HCT116 (cell line): ENCODE measurements at regions not wholly inside any gene's neighbourhood (a gene's known extent, or its start where the extent isn't known, plus 50 kb on each side); places are given as distances from the start of the nearest gene placed in this dataset.

Source experiments
- ATAC-seq: fragments of 200-7000 bp; cut with Tn5 transposase; 2 replicates; pipeline ENCODE4 v1.9.1; 2020; ENCODE audit warnings: mild to moderate bottlenecking, moderate library complexity
- BruUV-seq: library from RNA; stranded (reverse); fragments of 400-500 nt; replicated peaks from 2 replicates; lab custom pipeline; 2021; lab: Mats Ljungman, UMichigan
- CTCF ChIA-PET: fragments of 300-600 bp; sonication (Branson Sonifier 250); formaldehyde crosslinking; loops from one replicate; lab custom pipeline; 2021; ENCODE audit warnings: antibody characterized with exemption; lab: Charles Lee
- POLR2A ChIA-PET: fragments of 300-600, 350-600 bp; sonication (Branson Sonifier 250); formaldehyde crosslinking; loops from one replicate; lab custom pipeline; 2021; ENCODE audit warnings: antibody characterized with exemption; lab: Charles Lee
- RAD21 ChIA-PET, 2 experiments: fragments of 300-600 bp; sonication (Branson Sonifier 250); formaldehyde crosslinking; loops; one replicate each; lab custom pipeline; 2023; ENCODE audit warnings: low total read pairs in 2 of 2; ENCODE audit not compliant: uncharacterized antibody in 2 of 2, unreplicated experiment in 2 of 2, low non-redundant PET in 1 of 2; lab: Charles Lee
- DNase-seq: peaks from one replicate; pipeline ENCODE4 v3.0.0-alpha.2; 2010; ENCODE audit warnings: low read depth, low spot score
- H2AFZ ChIP-seq: fragments of 200-600 bp; shearing (Covaris generic), sonication (generic); 2 replicates; pipeline ENCODE4 v1.6.1; 2017; ENCODE audit warnings: low read depth, mixed run types, mixed read lengths, antibody characterized with exemption, low read length; ENCODE audit not compliant: poor library complexity, severe bottlenecking
- H3K27ac ChIP-seq: 2 replicates; pipeline ENCODE4 v1.5.1; 2012; ENCODE audit warnings: low read depth, low read length
- H3K27me3 ChIP-seq: fragments of 200-600 bp; sonication (generic); 2 replicates; pipeline ENCODE4 v1.6.1; 2016; ENCODE audit warnings: mixed run types, low read length, mixed read lengths; ENCODE audit not compliant: insufficient read depth
- H3K36me3 ChIP-seq, 2 experiments: fragments of 200-500 bp in 1 of 2; fragments of 200-600 bp in 1 of 2; sonication (Bioruptor generic) in 1 of 2; sonication (generic) in 1 of 2; 2 replicates each; pipeline versions ENCODE4 v1.5.1 to v1.6.1; 2014 to 2016; ENCODE audit warnings: low read length in 2 of 2, inconsistent platforms in 1 of 2, mixed read lengths in 1 of 2, mixed run types in 1 of 2; ENCODE audit not compliant: insufficient read depth in 2 of 2, control insufficient read depth in 1 of 2
- H3K4me1 ChIP-seq, 2 experiments: fragments of 200-600 bp in 1 of 2; sonication (generic) in 1 of 2; 2 replicates each; pipeline versions ENCODE4 v1.5.1 to v1.6.1; 2012 to 2017; ENCODE audit warnings: low read length in 2 of 2, inconsistent platforms in 1 of 2, mild to moderate bottlenecking in 1 of 2, mixed read lengths in 1 of 2, mixed run types in 1 of 2, moderate library complexity in 1 of 2; ENCODE audit not compliant: insufficient read depth in 2 of 2, control insufficient read depth in 1 of 2
- H3K4me2 ChIP-seq: fragments of 200-600 bp; sonication (generic); 2 replicates; pipeline ENCODE4 v1.6.1; 2017; ENCODE audit warnings: mixed run types, low read length, mixed read lengths
- H3K4me3 ChIP-seq, 2 experiments: fragments of 200-600 bp in 1 of 2; sonication (generic) in 1 of 2; replicated peaks in 1 of 2; 2 replicates each; pipeline ENCODE4 v1.5.1; 2011 to 2016; ENCODE audit warnings: low read length in 2 of 2, control low read depth in 1 of 2, low read depth in 1 of 2, mild to moderate bottlenecking in 1 of 2, mixed read lengths in 1 of 2, mixed run types in 1 of 2
- H3K79me2 ChIP-seq: fragments of 200-600 bp; sonication (generic); 2 replicates; pipeline ENCODE4 v1.6.1; 2017; ENCODE audit warnings: mild to moderate bottlenecking, mixed run types, low read length, moderate library complexity, mixed read lengths; ENCODE audit not compliant: insufficient read depth
- H3K9ac ChIP-seq: fragments of 200-600 bp; sonication (generic); 2 replicates; pipeline ENCODE4 v1.6.1; 2016; ENCODE audit warnings: low read length, mixed read lengths
- H3K9me2 ChIP-seq: fragments of 200-600 bp; sonication (generic), shearing (Covaris generic); 2 replicates; pipeline ENCODE4 v1.6.1; 2017; ENCODE audit warnings: mixed run types, mild to moderate bottlenecking, moderate library complexity; ENCODE audit not compliant: insufficient read depth
- H3K9me3 ChIP-seq, 2 experiments: fragments of 200-500 bp in 1 of 2; fragments of 200-600 bp in 1 of 2; sonication (Bioruptor generic) in 1 of 2; sonication (generic) in 1 of 2; 2 replicates each; pipeline ENCODE4 v1.6.1; 2014 to 2017; ENCODE audit warnings: low read length in 2 of 2, mixed read lengths in 2 of 2, inconsistent platforms in 1 of 2, low read depth in 1 of 2, mild to moderate bottlenecking in 1 of 2, mixed run types in 1 of 2, moderate library complexity in 1 of 2; ENCODE audit not compliant: control insufficient read depth in 1 of 2, insufficient read depth in 1 of 2
- H4K20me1 ChIP-seq: fragments of 200-600 bp; sonication (generic), shearing (Covaris generic); 2 replicates; pipeline ENCODE4 v1.6.1; 2017; ENCODE audit warnings: mixed run types, mild to moderate bottlenecking, moderate library complexity; ENCODE audit not compliant: insufficient read depth
- CEBPB ChIP-seq: IDR thresholded peaks from 2 replicates; pipeline ENCODE4 v1.6.1; 2012; ENCODE audit warnings: low read depth
- EGR1 ChIP-seq: IDR thresholded peaks from 2 replicates; pipeline ENCODE4 v1.6.1; 2012; ENCODE audit warnings: low read depth
- ELF1 ChIP-seq: IDR thresholded peaks from 2 replicates; pipeline ENCODE4 v1.6.1; 2012; ENCODE audit warnings: low read depth, borderline replicate concordance
- EZH2 ChIP-seq: fragments of 200-600 bp; sonication (generic); IDR thresholded peaks from 2 replicates; pipeline ENCODE4 v1.6.1; 2017; ENCODE audit warnings: antibody characterized with exemption, mixed run types
- POLR2A ChIP-seq: IDR thresholded peaks from 2 replicates; pipeline ENCODE4 v1.7.0; 2011; ENCODE audit warnings: borderline replicate concordance; ENCODE audit not compliant: insufficient read depth, insufficient read length; ENCODE audit errors: extremely low read depth
- POLR2AphosphoS5 ChIP-seq: IDR thresholded peaks from 2 replicates; pipeline ENCODE4 v1.6.1; 2011; ENCODE audit warnings: mild to moderate bottlenecking, low read depth, low read length, moderate library complexity
- RAD21 ChIP-seq: IDR thresholded peaks from 2 replicates; pipeline ENCODE4 v1.6.1; 2012; ENCODE audit warnings: low read depth, mild to moderate bottlenecking
- SIN3A ChIP-seq: IDR thresholded peaks from 2 replicates; pipeline ENCODE4 v1.6.1; 2012; ENCODE audit warnings: low read depth
- SP1 ChIP-seq: IDR thresholded peaks from 2 replicates; pipeline ENCODE4 v1.6.1; 2012; ENCODE audit warnings: low read depth
- SRF ChIP-seq: IDR thresholded peaks from 2 replicates; pipeline ENCODE4 v1.6.1; 2012; ENCODE audit warnings: low read depth
- TCF7L2 ChIP-seq: IDR thresholded peaks from 2 replicates; pipeline ENCODE4 v1.7.0; 2011; ENCODE audit warnings: borderline replicate concordance, inconsistent platforms; ENCODE audit not compliant: insufficient read depth, insufficient read length; ENCODE audit errors: extremely low read depth
- ZNF274 ChIP-seq: fragments of 200-500 bp; sonication (Bioruptor generic); IDR thresholded peaks from 2 replicates; pipeline ENCODE4 v1.6.1; 2014; ENCODE audit warnings: mild to moderate bottlenecking, low read depth, low read length, inconsistent platforms
- intact Hi-C: fragments of 100-400 bp; cut with micrococcal nuclease; formaldehyde crosslinking; loops from 2 replicates; pipeline ENCODE4 v1.10.0; 2022
- TF ChIP-seq, protein P1 (sequence below): IDR thresholded peaks from 2 replicates; pipeline ENCODE4 v1.6.1; 2012; ENCODE audit warnings: low read depth

DNA sequence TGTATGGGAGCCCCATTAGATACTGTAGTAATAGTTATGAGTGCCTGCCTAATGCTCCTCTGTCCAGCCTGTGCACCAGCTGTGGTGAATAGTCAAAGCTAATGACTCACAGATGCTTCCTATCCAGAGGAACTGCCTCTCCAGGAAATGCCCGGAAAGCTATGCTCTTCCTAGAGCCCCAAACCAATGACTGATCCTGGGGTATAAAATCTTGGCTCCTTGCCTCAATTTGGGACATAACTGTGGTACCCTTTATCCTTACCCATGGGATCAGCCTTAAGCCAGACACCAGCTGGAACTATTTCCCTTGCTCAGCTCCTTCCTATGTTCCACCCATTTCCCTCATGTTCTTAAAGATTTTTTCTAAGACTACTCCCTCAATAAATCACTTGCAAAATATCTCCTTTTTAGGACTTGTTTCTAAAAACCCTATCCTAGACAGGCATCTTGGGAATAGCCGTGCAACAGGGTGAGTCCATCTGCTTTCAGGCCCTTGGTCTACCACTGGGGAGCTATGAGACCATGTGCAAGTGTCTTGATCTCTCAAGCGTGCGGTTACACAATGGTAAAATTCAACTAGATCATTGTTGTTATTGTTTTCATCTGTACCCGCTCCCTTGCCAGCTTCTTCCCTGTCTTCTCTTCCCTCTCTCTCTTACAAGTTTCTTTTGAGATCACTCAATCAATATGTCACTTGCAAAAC, 283.7 kb downstream of the BTBD3 start:
- ChIA-PET RAD21 (no interaction called here), CTCF (no interaction called here), POLR2A (no interaction called here)
- H3K9ac ChIP-seq, result no peak overlapping the region
- H3K79me2 ChIP-seq, result no peaks in the 10 kb centered on the region
- H2AFZ ChIP-seq, result no peak overlapping the region
- no peak overlapping the region for H3K27ac ChIP-seq
- DNase-seq, result no peak
- no peaks in the 10 kb centered on the region for H4K20me1 ChIP-seq
- TF ChIP-seq POLR2AphosphoS5 (no peak), EGR1 (no peak), SP1 (no peak), CEBPB (no peak)
- TF ChIP-seq, protein P1, sequence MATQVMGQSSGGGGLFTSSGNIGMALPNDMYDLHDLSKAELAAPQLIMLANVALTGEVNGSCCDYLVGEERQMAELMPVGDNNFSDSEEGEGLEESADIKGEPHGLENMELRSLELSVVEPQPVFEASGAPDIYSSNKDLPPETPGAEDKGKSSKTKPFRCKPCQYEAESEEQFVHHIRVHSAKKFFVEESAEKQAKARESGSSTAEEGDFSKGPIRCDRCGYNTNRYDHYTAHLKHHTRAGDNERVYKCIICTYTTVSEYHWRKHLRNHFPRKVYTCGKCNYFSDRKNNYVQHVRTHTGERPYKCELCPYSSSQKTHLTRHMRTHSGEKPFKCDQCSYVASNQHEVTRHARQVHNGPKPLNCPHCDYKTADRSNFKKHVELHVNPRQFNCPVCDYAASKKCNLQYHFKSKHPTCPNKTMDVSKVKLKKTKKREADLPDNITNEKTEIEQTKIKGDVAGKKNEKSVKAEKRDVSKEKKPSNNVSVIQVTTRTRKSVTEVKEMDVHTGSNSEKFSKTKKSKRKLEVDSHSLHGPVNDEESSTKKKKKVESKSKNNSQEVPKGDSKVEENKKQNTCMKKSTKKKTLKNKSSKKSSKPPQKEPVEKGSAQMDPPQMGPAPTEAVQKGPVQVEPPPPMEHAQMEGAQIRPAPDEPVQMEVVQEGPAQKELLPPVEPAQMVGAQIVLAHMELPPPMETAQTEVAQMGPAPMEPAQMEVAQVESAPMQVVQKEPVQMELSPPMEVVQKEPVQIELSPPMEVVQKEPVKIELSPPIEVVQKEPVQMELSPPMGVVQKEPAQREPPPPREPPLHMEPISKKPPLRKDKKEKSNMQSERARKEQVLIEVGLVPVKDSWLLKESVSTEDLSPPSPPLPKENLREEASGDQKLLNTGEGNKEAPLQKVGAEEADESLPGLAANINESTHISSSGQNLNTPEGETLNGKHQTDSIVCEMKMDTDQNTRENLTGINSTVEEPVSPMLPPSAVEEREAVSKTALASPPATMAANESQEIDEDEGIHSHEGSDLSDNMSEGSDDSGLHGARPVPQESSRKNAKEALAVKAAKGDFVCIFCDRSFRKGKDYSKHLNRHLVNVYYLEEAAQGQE, result no peak
- no peaks in the 10 kb centered on the region for H3K4me1 ChIP-seq
- BruUV-seq, result no TSS peak
- no peaks in the 10 kb centered on the region for H3K9me2 ChIP-seq
- H3K27me3 ChIP-seq, result no peaks in the 10 kb centered on the region
- no peaks in the 10 kb centered on the region for H3K36me3 ChIP-seq
- intact Hi-C loops, result loop anchor here (10.0 kb wide), 1 partner anchor 527 kb away; no protein-coding TSS in a partner anchor
- no peak overlapping the region for H3K4me3 ChIP-seq
- H3K4me2 ChIP-seq, result no peak overlapping the region
- ATAC-seq, result no peak
- H3K9me3 ChIP-seq, result peaks cover 10 to 20% of the 10 kb centered on the region in 2 experiments; a peak in 2 of 4 replicates

DNA sequence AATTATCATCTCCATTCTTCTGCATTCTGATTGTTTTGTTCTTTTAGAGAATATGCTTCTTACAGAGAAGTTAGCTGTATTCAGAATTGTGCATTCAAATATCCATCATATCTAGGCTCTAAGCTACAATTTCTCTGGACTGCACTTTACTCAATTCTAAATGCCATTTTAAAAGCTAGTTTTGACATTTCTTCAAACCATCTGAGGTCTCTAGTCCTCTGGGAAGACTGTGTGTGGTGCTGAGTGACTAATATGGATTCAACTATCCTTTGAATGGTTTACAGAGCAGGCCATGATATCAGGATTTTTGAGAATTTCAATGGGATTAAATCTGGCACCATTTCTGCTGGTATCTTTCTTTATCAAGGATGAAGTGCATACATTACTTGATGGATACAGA, 285.7 kb downstream of the BTBD3 start:
- no peak overlapping the region for H3K27ac ChIP-seq
- intact Hi-C loops, result loop anchor here (10.0 kb wide), 1 partner anchor 529 kb away; no protein-coding TSS in a partner anchor
- no peaks in the 10 kb centered on the region for H3K36me3 ChIP-seq
- CTCF ChIA-PET, result no interaction called here
- no peaks in the 10 kb centered on the region for H3K27me3 ChIP-seq
- no peak overlapping the region for H2AFZ ChIP-seq
- POLR2A ChIA-PET, result no interaction called here
- ATAC-seq, result no peak
- H3K79me2 ChIP-seq, result no peaks in the 10 kb centered on the region
- H4K20me1 ChIP-seq, result no peaks in the 10 kb centered on the region
- no peak overlapping the region for H3K4me2 ChIP-seq
- no peak overlapping the region for H3K4me3 ChIP-seq
- no peak for DNase-seq
- H3K4me1 ChIP-seq, result no peaks in the 10 kb centered on the region
- BruUV-seq, result no TSS peak
- H3K9ac ChIP-seq, result no peak overlapping the region
- peaks cover 16 to 17% of the 10 kb centered on the region in 2 experiments; a peak in 2 of 4 replicates for H3K9me3 ChIP-seq
- RAD21 ChIA-PET, result no interaction called here
- H3K9me2 ChIP-seq, result no peaks in the 10 kb centered on the region
- no peak for TF ChIP-seq TCF7L2
- no peak for TF ChIP-seq ELF1
- TF ChIP-seq SP1, result no peak
- TF ChIP-seq RAD21, result no peak
- TF ChIP-seq EZH2, result no peak
- TF ChIP-seq ZNF274, result no peak
- TF ChIP-seq SIN3A, result no peak
- TF ChIP-seq, protein P1, result no peak
- TF ChIP-seq POLR2A, result no peak
- TF ChIP-seq SRF, result no peak
- TF ChIP-seq CEBPB, result no peak
